ENCODE measurements at regions not wholly inside any gene's neighbourhood (a gene's known extent, or its start where the extent isn't known, plus 50 kb on each side); places are given as distances from the start of the nearest gene placed in this dataset.

- no peak for DNase-seq
These were observed 432.8 kb downstream of the ANKRD50 start for GRCh38 chr4:124279741-124280140.

- no peak for DNase-seq
These were observed 430.1 kb downstream of the ANKRD50 start for GRCh38 chr4:124282301-124282898.

- DNase-seq: no peak
These were observed 423.6 kb downstream of the ANKRD50 start for GRCh38 chr4:124288706-124289486.

GRCh38 chr4:124290678-124291077 is 421.9 kb downstream of the ANKRD50 start:
- DNase-seq: no peak

GRCh38 chr4:124295413-124295812 is 417.1 kb downstream of the ANKRD50 start:
- DNase-seq: no peak

GRCh38 chr4:124304941-124305340 is 407.6 kb downstream of the ANKRD50 start:
- peak; percentile 24 for DNase-seq

GRCh38 chr4:124306352-124306751 is 406.2 kb downstream of the ANKRD50 start:
- no peak for DNase-seq

- DNase-seq: no peak
These were observed 405.4 kb downstream of the ANKRD50 start for GRCh38 chr4:124307143-124307542.

- no peak for DNase-seq
These were observed 394.2 kb downstream of the ANKRD50 start for GRCh38 chr4:124318292-124318691.

GRCh38 chr4:124321364-124321763 is 391.2 kb downstream of the ANKRD50 start:
- peak; percentile 44 for DNase-seq

GRCh38 chr4:124322234-124323065 is 390.1 kb downstream of the ANKRD50 start:
- DNase-seq: no peak

- DNase-seq: no peak
These were observed 386.8 kb downstream of the ANKRD50 start for GRCh38 chr4:124325690-124326089.

GRCh38 chr4:124329134-124329533 is 383.4 kb downstream of the ANKRD50 start:
- no peak for DNase-seq

GRCh38 chr4:124330045-124330444 is 382.5 kb downstream of the ANKRD50 start:
- DNase-seq: no peak

- no peak for DNase-seq
These were observed 380.8 kb downstream of the ANKRD50 start for GRCh38 chr4:124331781-124332180.

- DNase-seq: no peak
These were observed 379.1 kb downstream of the ANKRD50 start for GRCh38 chr4:124333466-124333865.

GRCh38 chr4:124334119-124334518 is 378.4 kb downstream of the ANKRD50 start:
- peak; percentile 31 for DNase-seq

GRCh38 chr4:124337874-124338273 is 374.7 kb downstream of the ANKRD50 start:
- DNase-seq: peak; percentile 67

GRCh38 chr4:124343661-124344171 is 368.8 kb downstream of the ANKRD50 start:
- no peak for DNase-seq

- no peak for DNase-seq
These were observed 339.6 kb downstream of the ANKRD50 start for GRCh38 chr4:124372916-124373315.

GRCh38 chr4:124386163-124386562 is 326.4 kb downstream of the ANKRD50 start:
- no peak for DNase-seq

- DNase-seq: no peak
These were observed 325.9 kb downstream of the ANKRD50 start for GRCh38 chr4:124386648-124387047.

GRCh38 chr4:124389591-124389990 is 322.9 kb downstream of the ANKRD50 start:
- DNase-seq: no peak
